Right lobe of liver (tissue), 4 donors: ENCODE measurements at regions not wholly inside any gene's neighbourhood (a gene's known extent, or its start where the extent isn't known, plus 50 kb on each side); places are given as distances from the start of the nearest gene placed in this dataset.

ENCODE experiments used
- CTCF ChIP-seq, 4 donors: fragments of 200-600 bp in 3 of 4; fragments of 450-650 bp in 1 of 4; IDR thresholded peaks; one replicate each; pipeline versions ENCODE4 v1.5.1 to v1.8.0; 2016 to 2022; ENCODE audit warnings: antibody characterized with exemption in 4 of 4, mild to moderate bottlenecking in 2 of 4
- POLR2A ChIP-seq: fragments of 450-650 bp; IDR thresholded peaks from one replicate; pipeline ENCODE4 v1.6.1; 2017; ENCODE audit warnings: antibody characterized with exemption, mild to moderate bottlenecking
- donor health status: DM: no; HTN: no; CAD: no.
- donor health status: DM: no; HTN: no; CAD: no.
- donor health status: DM: no; HTN: yes; CAD: no.

- no peak for TF ChIP-seq CTCF (IDR thresholded peaks at IDR 0.05)
- TF ChIP-seq POLR2A = no peak
These were observed 62.3 kb upstream of the MAP4K3 start for GRCh38 chr2:39499336-39499735.
